Kidney capillary endothelial cell (primary cell): ENCODE measurements at regions not wholly inside any gene's neighbourhood (a gene's known extent, or its start where the extent isn't known, plus 50 kb on each side); places are given as distances from the start of the nearest gene placed in this dataset.
A peak's percentile ranks its signal among the peaks of the same experiment; 100 is the strongest.

Source experiments
- DNase-seq: peaks from one replicate; pipeline ENCODE4 v3.0.0-alpha.2; 2018; ENCODE audit warnings: low spot score

GRCh38 chr10:29925771-29926692 is 133.4 kb downstream of the JCAD start:
- DNase-seq = peak; percentile 10

GRCh38 chr10:29924436-29924835 is 134.9 kb downstream of the JCAD start:
- no peak for DNase-seq

GRCh38 chr10:29923416-29923965 is 135.9 kb downstream of the JCAD start:
- no peak for DNase-seq

GRCh38 chr10:29922892-29923291 is 136.5 kb downstream of the JCAD start:
- no peak for DNase-seq

- no peak for DNase-seq
These were observed 137.2 kb downstream of the JCAD start for GRCh38 chr10:29922226-29922625.

- no peak for DNase-seq
These were observed 138.3 kb downstream of the JCAD start for GRCh38 chr10:29921071-29921446.

GRCh38 chr10:29920408-29921070 is 138.8 kb downstream of the JCAD start:
- no peak for DNase-seq

GRCh38 chr10:29918623-29919400 is 140.6 kb downstream of the JCAD start:
- DNase-seq = no peak

GRCh38 chr10:29917311-29917710 is 142.1 kb downstream of the JCAD start:
- DNase-seq = no peak

GRCh38 chr10:29916669-29917068 is 142.7 kb downstream of the JCAD start:
- DNase-seq = no peak

GRCh38 chr10:29914986-29915785 is 144.2 kb downstream of the JCAD start:
- no peak for DNase-seq

- no peak for DNase-seq
These were observed 150.4 kb downstream of the JCAD start for GRCh38 chr10:29908962-29909361.

GRCh38 chr10:29900865-29901264 is 158.5 kb downstream of the JCAD start:
- no peak for DNase-seq

GRCh38 chr10:29897999-29898716 is 161.2 kb downstream of the JCAD start:
- DNase-seq = no peak

- DNase-seq = no peak
These were observed 162.0 kb downstream of the JCAD start for GRCh38 chr10:29897430-29897829.

- DNase-seq = peak; percentile 4
These were observed 163.3 kb downstream of the JCAD start for GRCh38 chr10:29896053-29896452.

GRCh38 chr10:29895456-29895855 is 163.9 kb downstream of the JCAD start:
- DNase-seq = peak; percentile 66

- DNase-seq = no peak
These were observed 171.1 kb downstream of the JCAD start for GRCh38 chr10:29888321-29888720.

GRCh38 chr10:29886299-29886698 is 173.1 kb downstream of the JCAD start:
- no peak for DNase-seq

GRCh38 chr10:29883231-29883630 is 176.2 kb downstream of the JCAD start:
- DNase-seq = no peak

- no peak for DNase-seq
These were observed 176.6 kb downstream of the JCAD start for GRCh38 chr10:29882766-29883165.
